CD4-positive, alpha-beta T cell (primary cell): ENCODE measurements at regions not wholly inside any gene's neighbourhood (a gene's known extent, or its start where the extent isn't known, plus 50 kb on each side); places are given as distances from the start of the nearest gene placed in this dataset.

Experiments used
- ATAC-seq: fragments of 200-7000 bp; cut with Tn5 transposase; one replicate; pipeline ENCODE4 v1.10.0; 2022; ENCODE audit warnings: mild to moderate bottlenecking; ENCODE audit not compliant: poor library complexity
- CTCF ChIA-PET: fragments of 350-600 bp; sonication (Branson Sonifier 250); formaldehyde crosslinking; loops from one replicate; lab custom pipeline; 2021; ENCODE audit warnings: antibody characterized with exemption, inconsistent platforms; lab: Charles Lee
- POLR2A ChIA-PET: fragments of 350-600 bp; sonication (Branson Sonifier 250); formaldehyde crosslinking; loops from one replicate; lab custom pipeline; 2021; ENCODE audit warnings: antibody characterized with exemption, inconsistent platforms; lab: Charles Lee
- DNase-seq, 14 experiments: peaks; one replicate each; pipeline ENCODE4 v3.0.0-alpha.2; 2013 to 2020; ENCODE audit warnings: mixed read lengths in 2 of 14
- H3K27ac ChIP-seq, 2 donors: one replicate each; pipeline versions ENCODE4 v1.5.1 to v1.7.0; 2013; ENCODE audit warnings: low read length in 2 of 2, low read depth in 1 of 2, mild to moderate bottlenecking in 1 of 2
- H3K27me3 ChIP-seq, 2 experiments: 1 replicate in 1 of 2; 2 replicates in 1 of 2; pipeline versions ENCODE4 v1.6.1 to v1.7.0; 2013; ENCODE audit warnings: low read length in 2 of 2, control low read depth in 1 of 2, mild to moderate bottlenecking in 1 of 2, moderate library complexity in 1 of 2; ENCODE audit not compliant: insufficient read depth in 2 of 2, control insufficient read depth in 1 of 2
- H3K36me3 ChIP-seq: one replicate; pipeline ENCODE4 v1.6.1; 2013; ENCODE audit warnings: low read length, control low read depth; ENCODE audit not compliant: insufficient read depth
- H3K4me1 ChIP-seq: one replicate; pipeline ENCODE4 v1.6.1; 2013; ENCODE audit warnings: low read length, control low read depth; ENCODE audit not compliant: insufficient read depth
- H3K4me3 ChIP-seq: one replicate; pipeline ENCODE4 v1.5.1; 2013; ENCODE audit warnings: mild to moderate bottlenecking, low read length, moderate library complexity
- H3K9me3 ChIP-seq, 2 experiments: 1 replicate in 1 of 2; 2 replicates in 1 of 2; pipeline versions ENCODE4 v1.6.1 to v1.7.0; 2013; ENCODE audit warnings: low read length in 2 of 2, mild to moderate bottlenecking in 2 of 2, control low read depth in 1 of 2, moderate library complexity in 1 of 2; ENCODE audit not compliant: control insufficient read depth in 1 of 2, insufficient read depth in 1 of 2
- H3K27ac Mint-ChIP-seq: one replicate; pipeline ENCODE4 v1.8.0; 2020; ENCODE audit warnings: mixed read lengths
- H3K27me3 Mint-ChIP-seq: one replicate; pipeline ENCODE4 v1.8.0; 2021; ENCODE audit warnings: mixed read lengths
- H3K36me3 Mint-ChIP-seq: one replicate; pipeline ENCODE4 v1.8.0; 2021; ENCODE audit warnings: low read depth, mixed read lengths
- H3K4me1 Mint-ChIP-seq: one replicate; pipeline ENCODE4 v1.8.0; 2021; ENCODE audit warnings: low read depth, mixed read lengths
- H3K4me3 Mint-ChIP-seq: one replicate; pipeline ENCODE4 v1.8.0; 2020; ENCODE audit warnings: mild to moderate bottlenecking, mixed read lengths
- H3K9me3 Mint-ChIP-seq: one replicate; pipeline ENCODE4 v1.8.0; 2020; ENCODE audit warnings: mixed read lengths
- CTCF ChIP-seq: fragments of 200-600 bp; IDR thresholded peaks from one replicate; pipeline ENCODE4 v1.8.0; 2022; ENCODE audit warnings: antibody characterized with exemption, mild to moderate bottlenecking
- intact Hi-C, 2 experiments: fragments of 100-400 bp; cut with DNase I in 1 of 2; cut with micrococcal nuclease in 1 of 2; formaldehyde crosslinking; loops; one replicate each; pipeline versions ENCODE4 v1.15.1 to v1.9.0; 2023 to 2025; cut with DNase I, micrococcal nuclease

GRCh38 chr13:110015253-110015652 lies 228.9 kb upstream of the IRS2 start:
- Mint-ChIP-seq H3K27ac (no peak overlapping the region), H3K4me1 (no peaks in the 10 kb centered on the region), H3K9me3 (no peaks in the 10 kb centered on the region), H3K36me3 (no peaks in the 10 kb centered on the region), H3K27me3 (no peaks in the 10 kb centered on the region), H3K4me3 (no peak overlapping the region)
- CTCF ChIA-PET: interaction anchor here (0.7 kb wide), 1 partner anchor 66 kb away, joined by 3 read pairs; no protein-coding TSS in a partner anchor
- no peak overlapping the region for H3K27ac ChIP-seq
- intact Hi-C loops: no loop called here
- no peaks in the 10 kb centered on the region for H3K36me3 ChIP-seq
- no peak for ATAC-seq
- peaks cover 0 to 4% of the 10 kb centered on the region in 2 experiments for H3K9me3 ChIP-seq
- no peaks in the 10 kb centered on the region for H3K4me1 ChIP-seq
- no peak for TF ChIP-seq CTCF
- no peaks in the 10 kb centered on the region for H3K27me3 ChIP-seq
- POLR2A ChIA-PET: no interaction called here
- DNase-seq: no peak
- no peak overlapping the region for H3K4me3 ChIP-seq

- no peak for TF ChIP-seq CTCF
- Mint-ChIP-seq H3K27me3 (no peaks in the 10 kb centered on the region), H3K4me3 (no peak overlapping the region), H3K27ac (no peak overlapping the region), H3K9me3 (no peaks in the 10 kb centered on the region), H3K4me1 (no peaks in the 10 kb centered on the region), H3K36me3 (no peaks in the 10 kb centered on the region)
- H3K9me3 ChIP-seq: peaks cover 0 to 4% of the 10 kb centered on the region in 2 experiments
- H3K27ac ChIP-seq: no peak overlapping the region
- H3K36me3 ChIP-seq: no peaks in the 10 kb centered on the region
- ATAC-seq (no peak), DNase-seq (no peak)
- H3K4me1 ChIP-seq: no peaks in the 10 kb centered on the region
- H3K4me3 ChIP-seq: no peak overlapping the region
- CTCF ChIA-PET: interaction anchor here (0.7 kb wide), 1 partner anchor 66 kb away, joined by 3 read pairs; no protein-coding TSS in a partner anchor
- no peaks in the 10 kb centered on the region for H3K27me3 ChIP-seq
- intact Hi-C loops: no loop called here
- POLR2A ChIA-PET: no interaction called here
These were observed 228.3 kb upstream of the IRS2 start for GRCh38 chr13:110014719-110015118.

GRCh38 chr13:110012102-110012739 lies 225.8 kb upstream of the IRS2 start:
- Histone ChIP-seq H3K9me3 (no peaks in the 10 kb centered on the region), H3K4me1 (no peaks in the 10 kb centered on the region), H3K4me3 (no peak overlapping the region), H3K36me3 (no peaks in the 10 kb centered on the region), H3K27me3 (no peaks in the 10 kb centered on the region), H3K27ac (no peak overlapping the region)
- H3K27ac Mint-ChIP-seq: no peak overlapping the region
- CTCF ChIA-PET: no interaction called here
- H3K27me3 Mint-ChIP-seq: no peaks in the 10 kb centered on the region
- DNase-seq (no peak), ATAC-seq (no peak)
- H3K4me3 Mint-ChIP-seq: no peak overlapping the region
- no peak for TF ChIP-seq CTCF
- no peaks in the 10 kb centered on the region for H3K36me3 Mint-ChIP-seq
- no peaks in the 10 kb centered on the region for H3K9me3 Mint-ChIP-seq
- POLR2A ChIA-PET: no interaction called here
- intact Hi-C loops: no loop called here
- no peaks in the 10 kb centered on the region for H3K4me1 Mint-ChIP-seq
